Mesendoderm (in vitro differentiated cells): ENCODE measurements at regions not wholly inside any gene's neighbourhood (a gene's known extent, or its start where the extent isn't known, plus 50 kb on each side); places are given as distances from the start of the nearest gene placed in this dataset.

Source experiments
- DNase-seq: peaks from one replicate; pipeline ENCODE4 v3.0.0; 2013
- H2AK5ac ChIP-seq: 2 replicates; pipeline ENCODE4 v1.6.1; 2013; ENCODE audit warnings: low read length, inconsistent platforms
- H2BK120ac ChIP-seq: 2 replicates; pipeline ENCODE4 v1.6.1; 2013; ENCODE audit warnings: low read depth, mild to moderate bottlenecking, low read length, moderate library complexity, mixed read lengths
- H2BK15ac ChIP-seq: replicated peaks from 2 replicates; pipeline ENCODE4 v1.6.1; 2013; ENCODE audit warnings: low read depth, mild to moderate bottlenecking, moderate library complexity
- H2BK5ac ChIP-seq: 2 replicates; pipeline ENCODE4 v1.6.1; 2013; ENCODE audit warnings: low read length, inconsistent platforms
- H3K18ac ChIP-seq: 2 replicates; pipeline ENCODE4 v1.6.1; 2013; ENCODE audit warnings: mild to moderate bottlenecking, low read length, mixed read lengths
- H3K23ac ChIP-seq: one replicate; pipeline ENCODE4 v1.6.1; 2013; ENCODE audit warnings: low read length
- H3K27ac ChIP-seq: 2 replicates; pipeline ENCODE4 v1.5.1; 2013; ENCODE audit warnings: low read depth, mild to moderate bottlenecking, inconsistent platforms, low read length, moderate library complexity
- H3K27me3 ChIP-seq: 2 replicates; pipeline ENCODE4 v1.6.1; 2013; ENCODE audit warnings: low read length, control low read depth, mild to moderate bottlenecking, inconsistent platforms; ENCODE audit not compliant: insufficient read depth, poor library complexity
- H3K36me3 ChIP-seq: 2 replicates; pipeline ENCODE4 v1.6.1; 2013; ENCODE audit warnings: low read length, inconsistent platforms; ENCODE audit not compliant: control insufficient read depth, insufficient read depth
- H3K4ac ChIP-seq: one replicate; pipeline ENCODE4 v1.6.1; 2013; ENCODE audit warnings: low read depth, mild to moderate bottlenecking, low read length, moderate library complexity
- H3K4me1 ChIP-seq: 2 replicates; pipeline ENCODE4 v1.6.1; 2013; ENCODE audit warnings: low read depth, low read length, inconsistent platforms; ENCODE audit not compliant: control insufficient read depth
- H3K4me2 ChIP-seq: 2 replicates; pipeline ENCODE4 v1.6.1; 2013; ENCODE audit warnings: low read length
- H3K4me3 ChIP-seq: 2 replicates; pipeline ENCODE4 v1.5.1; 2013; ENCODE audit warnings: mild to moderate bottlenecking, low read length
- H3K56ac ChIP-seq: one replicate; pipeline ENCODE4 v1.6.1; 2013; ENCODE audit warnings: low read length
- H3K79me1 ChIP-seq: 2 replicates; pipeline ENCODE4 v1.6.1; 2013; ENCODE audit warnings: low read length, inconsistent platforms
- H3K79me2 ChIP-seq: 2 replicates; pipeline ENCODE4 v1.6.1; 2013; ENCODE audit warnings: mild to moderate bottlenecking, low read length; ENCODE audit not compliant: control insufficient read depth, insufficient read depth
- H3K9ac ChIP-seq: 2 replicates; pipeline ENCODE4 v1.6.1; 2013; ENCODE audit warnings: low read length, inconsistent platforms
- H4K5ac ChIP-seq: one replicate; pipeline ENCODE4 v1.6.1; 2013; ENCODE audit warnings: low read length
- H4K8ac ChIP-seq: one replicate; pipeline ENCODE4 v1.6.1; 2013; ENCODE audit warnings: low read depth, mild to moderate bottlenecking, control low read depth, low read length, moderate library complexity
- WGBS: extraction: QIAGEN DNeasy Blood & Tissue Kit; methylation state at CpG from one replicate; pipeline ENCODE4 v1.1.7; 2013; ENCODE audit warnings: low lambda C conversion rate, missing lambda C conversion rate; ENCODE audit not compliant: insufficient coverage; ENCODE audit errors: extremely low coverage; 5-methylcytosine and 5-hydroxymethylcytosine counted together

DNA sequence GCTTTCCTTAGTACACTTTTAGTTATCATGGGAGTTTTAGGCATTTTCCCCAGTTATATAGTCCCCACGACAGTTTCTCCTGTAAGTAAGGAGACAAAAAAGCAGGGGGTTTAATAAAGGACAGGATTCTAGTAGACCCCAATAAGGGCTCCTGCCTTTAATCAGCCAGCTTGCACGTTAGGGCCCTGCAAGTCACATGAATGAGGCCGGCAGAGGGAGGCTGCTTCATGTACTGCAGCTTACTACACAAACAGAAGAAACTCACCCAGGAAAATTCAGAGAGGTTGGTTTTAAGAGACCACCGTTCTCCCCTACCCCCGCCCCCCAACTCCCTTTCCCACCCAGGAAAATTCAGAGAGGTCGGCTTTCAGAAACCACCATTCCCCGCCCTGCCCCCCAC is 229.7 kb upstream of the MOCS1 start:
- Histone ChIP-seq H3K36me3 (no peaks in the 10 kb centered on the region), H2BK5ac (no peak overlapping the region), H3K18ac (no peak overlapping the region), H2AK5ac (no peak overlapping the region), H2BK15ac (no peak overlapping the region), H3K4me3 (no peak overlapping the region), H3K27ac (no peak overlapping the region), H3K27me3 (no peaks in the 10 kb centered on the region), H3K56ac (no peak overlapping the region), H3K4me1 (no peaks in the 10 kb centered on the region), H4K8ac (no peak overlapping the region), H3K4me2 (no peak overlapping the region), H3K4ac (no peak overlapping the region), H3K79me1 (no peaks in the 10 kb centered on the region), H3K9ac (no peak overlapping the region), H2BK120ac (no peak overlapping the region), H3K79me2 (no peaks in the 10 kb centered on the region), H4K5ac (no peak overlapping the region), H3K23ac (no peak overlapping the region)
- no peak for DNase-seq
- WGBS, result no CpG with 5 or more reads among the region's 7 CpGs

DNA sequence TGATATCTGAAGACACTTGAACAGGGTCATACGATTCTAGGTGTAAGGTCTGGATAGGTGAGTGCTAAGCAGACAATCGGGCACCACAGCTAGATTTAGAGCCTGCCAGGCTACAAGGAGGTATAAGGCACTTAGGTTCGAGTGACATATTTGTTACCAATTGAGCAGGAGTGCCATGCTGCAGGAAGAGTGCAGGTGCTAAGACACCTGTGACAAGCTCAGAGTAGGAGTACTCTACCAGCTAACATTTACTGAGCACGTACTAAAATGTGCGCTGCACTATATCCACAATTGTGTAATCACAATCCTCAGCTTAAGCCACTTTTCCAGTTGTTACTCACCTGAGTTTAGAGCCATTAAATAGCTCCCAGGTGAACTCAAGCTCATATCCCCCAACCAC is 227.8 kb upstream of the MOCS1 start:
- H3K27me3 ChIP-seq, result no peaks in the 10 kb centered on the region
- H3K27ac ChIP-seq, result no peak overlapping the region
- H2BK5ac ChIP-seq, result no peak overlapping the region
- H3K4me3 ChIP-seq, result no peak overlapping the region
- H3K56ac ChIP-seq, result no peak overlapping the region
- H4K5ac ChIP-seq, result no peak overlapping the region
- no CpG with 5 or more reads among the region's 5 CpGs for WGBS
- no peak overlapping the region for H3K4ac ChIP-seq
- no peak overlapping the region for H2AK5ac ChIP-seq
- H3K4me2 ChIP-seq, result no peak overlapping the region
- no peak for DNase-seq
- H3K79me1 ChIP-seq, result no peaks in the 10 kb centered on the region
- no peak overlapping the region for H3K18ac ChIP-seq
- H3K9ac ChIP-seq, result no peak overlapping the region
- H3K23ac ChIP-seq, result no peak overlapping the region
- no peaks in the 10 kb centered on the region for H3K36me3 ChIP-seq
- H2BK120ac ChIP-seq, result no peak overlapping the region
- H4K8ac ChIP-seq, result no peak overlapping the region
- H3K4me1 ChIP-seq, result no peaks in the 10 kb centered on the region
- no peak overlapping the region for H2BK15ac ChIP-seq
- no peaks in the 10 kb centered on the region for H3K79me2 ChIP-seq

DNA sequence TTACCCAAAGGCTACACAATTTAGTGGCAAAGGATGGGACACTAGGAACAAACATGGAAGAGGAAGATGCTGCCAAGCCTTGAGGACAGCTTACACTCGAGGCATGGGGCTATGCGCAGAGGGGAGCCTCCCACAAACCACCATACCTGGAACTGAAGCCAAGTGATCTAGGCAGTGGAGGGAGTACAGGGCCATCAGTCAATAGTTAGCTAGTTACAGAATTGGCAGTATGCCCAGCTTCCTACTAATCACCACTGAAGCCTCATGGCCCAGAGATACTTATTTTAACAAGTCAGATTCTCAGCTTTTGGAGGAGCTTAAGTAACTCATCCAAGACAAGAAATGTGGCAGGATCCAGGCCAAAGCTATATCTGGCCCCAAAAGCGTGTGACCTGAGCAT is 226.6 kb upstream of the MOCS1 start:
- no peak overlapping the region for H3K9ac ChIP-seq
- H3K4me1 ChIP-seq, result no peaks in the 10 kb centered on the region
- no peak for DNase-seq
- H2BK15ac ChIP-seq, result no peak overlapping the region
- H3K79me1 ChIP-seq, result no peaks in the 10 kb centered on the region
- H3K23ac ChIP-seq, result no peak overlapping the region
- WGBS, result no CpG with 5 or more reads among the region's 3 CpGs
- no peak overlapping the region for H3K18ac ChIP-seq
- no peak overlapping the region for H2BK120ac ChIP-seq
- H2AK5ac ChIP-seq, result no peak overlapping the region
- H2BK5ac ChIP-seq, result no peak overlapping the region
- H3K27me3 ChIP-seq, result no peaks in the 10 kb centered on the region
- no peak overlapping the region for H3K4me2 ChIP-seq
- H4K5ac ChIP-seq, result no peak overlapping the region
- no peak overlapping the region for H3K4me3 ChIP-seq
- H3K36me3 ChIP-seq, result no peaks in the 10 kb centered on the region
- no peak overlapping the region for H3K4ac ChIP-seq
- H3K56ac ChIP-seq, result no peak overlapping the region
- H3K79me2 ChIP-seq, result no peaks in the 10 kb centered on the region
- no peak overlapping the region for H3K27ac ChIP-seq
- no peak overlapping the region for H4K8ac ChIP-seq

DNA sequence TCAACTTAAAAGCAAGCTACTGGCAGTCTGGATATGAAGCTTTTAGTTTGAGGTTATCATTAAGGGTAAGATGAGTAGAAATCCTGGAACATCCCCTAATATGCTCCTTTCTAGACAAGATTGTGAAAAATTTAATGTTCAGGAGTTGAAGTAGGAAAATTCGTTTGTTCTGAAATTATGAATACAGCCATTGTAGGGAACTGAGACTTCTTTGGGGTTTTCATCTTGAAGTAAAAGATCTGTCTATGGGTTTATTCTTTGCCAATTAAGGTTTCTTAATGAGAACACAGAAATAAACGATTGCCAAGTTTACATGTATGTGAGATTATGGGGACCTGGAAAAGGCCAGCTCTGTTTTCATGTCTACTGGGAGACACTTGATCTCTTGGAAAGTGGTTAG is 225.6 kb upstream of the MOCS1 start:
- Histone ChIP-seq H3K27ac (no peak overlapping the region), H2BK120ac (no peak overlapping the region), H3K9ac (no peak overlapping the region), H3K56ac (no peak overlapping the region), H3K79me2 (no peaks in the 10 kb centered on the region), H4K5ac (no peak overlapping the region), H3K4me1 (no peaks in the 10 kb centered on the region), H2BK15ac (no peak overlapping the region), H3K4me2 (no peak overlapping the region), H4K8ac (no peak overlapping the region), H3K27me3 (no peaks in the 10 kb centered on the region), H2BK5ac (no peak overlapping the region), H3K18ac (no peak overlapping the region), H2AK5ac (no peak overlapping the region), H3K23ac (no peak overlapping the region), H3K4me3 (no peak overlapping the region), H3K36me3 (no peaks in the 10 kb centered on the region), H3K79me1 (no peaks in the 10 kb centered on the region), H3K4ac (no peak overlapping the region)
- WGBS, result no CpG with 5 or more reads among the region's 2 CpGs
- DNase-seq, result no peak

DNA sequence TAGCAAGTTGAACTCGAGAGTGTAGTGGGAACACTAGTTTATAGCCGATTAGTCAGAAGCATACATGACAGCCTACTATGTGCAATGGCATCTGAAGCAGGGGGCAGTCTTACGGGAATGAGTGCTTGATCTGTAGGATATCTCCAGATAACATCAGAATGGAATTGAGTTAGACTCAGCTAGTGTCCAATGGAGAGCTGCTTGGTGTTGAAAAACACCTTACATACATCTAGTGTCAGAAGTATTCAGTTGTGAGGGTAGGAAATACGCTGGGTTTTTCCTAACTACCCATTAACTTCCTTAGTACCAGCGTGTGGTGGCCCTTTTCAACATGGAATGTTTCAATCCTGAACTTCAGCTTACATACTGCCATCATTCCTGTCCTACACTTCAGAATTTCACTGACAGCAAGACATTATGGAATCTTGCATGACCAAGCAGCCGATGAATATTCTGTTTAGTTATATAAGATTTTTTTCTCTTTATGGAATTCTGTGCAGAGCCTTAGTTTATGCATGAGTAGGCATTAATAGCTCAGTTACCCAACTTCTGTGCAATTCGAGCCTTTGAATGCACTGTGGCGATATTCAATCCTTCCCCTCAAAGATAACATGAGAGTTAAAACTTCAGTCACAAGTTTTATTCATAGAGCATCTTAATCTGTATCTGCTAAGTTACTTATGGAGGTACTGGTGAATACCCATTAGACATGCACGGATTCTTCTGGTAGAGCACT is 218.6 kb upstream of the MOCS1 start:
- Histone ChIP-seq H3K23ac (no peak overlapping the region), H2BK15ac (no peak overlapping the region), H3K36me3 (no peaks in the 10 kb centered on the region), H3K4ac (no peak overlapping the region), H3K56ac (no peak overlapping the region), H4K8ac (no peak overlapping the region), H3K4me2 (no peak overlapping the region), H3K27me3 (no peaks in the 10 kb centered on the region), H3K4me3 (no peak overlapping the region), H3K4me1 (no peaks in the 10 kb centered on the region), H4K5ac (no peak overlapping the region), H2AK5ac (no peak overlapping the region), H3K18ac (no peak overlapping the region), H3K27ac (no peak overlapping the region), H2BK120ac (no peak overlapping the region), H3K9ac (no peak overlapping the region), H2BK5ac (no peak overlapping the region), H3K79me1 (no peaks in the 10 kb centered on the region), H3K79me2 (no peaks in the 10 kb centered on the region)
- no peak for DNase-seq
- WGBS, result no CpG with 5 or more reads among the region's 9 CpGs

DNA sequence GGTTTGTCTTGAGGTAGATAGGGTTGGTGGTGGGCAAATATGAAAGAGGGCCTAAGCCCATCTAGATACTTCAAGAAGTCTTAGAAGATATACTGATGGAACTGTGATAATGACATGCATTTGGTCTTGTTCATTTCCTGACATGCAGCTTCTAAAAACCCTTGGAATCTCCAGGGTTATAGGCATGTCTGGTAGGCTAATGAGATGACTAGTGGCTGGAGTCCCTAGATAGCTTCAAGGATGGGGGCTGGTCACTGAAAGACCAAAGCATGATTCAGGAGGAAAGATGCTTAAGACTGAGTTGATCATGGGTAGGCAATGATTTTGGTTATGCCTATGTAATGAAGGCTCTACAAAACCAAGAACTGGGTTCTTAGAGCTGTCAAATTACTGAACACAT is 217.9 kb upstream of the MOCS1 start:
- no peak overlapping the region for H2BK5ac ChIP-seq
- H2AK5ac ChIP-seq, result no peak overlapping the region
- no peak overlapping the region for H2BK120ac ChIP-seq
- H3K18ac ChIP-seq, result no peak overlapping the region
- no peaks in the 10 kb centered on the region for H3K79me2 ChIP-seq
- no peak for DNase-seq
- no peak overlapping the region for H4K5ac ChIP-seq
- H3K4ac ChIP-seq, result no peak overlapping the region
- H3K79me1 ChIP-seq, result no peaks in the 10 kb centered on the region
- no peak overlapping the region for H4K8ac ChIP-seq
- H3K9ac ChIP-seq, result no peak overlapping the region
- H3K27me3 ChIP-seq, result no peaks in the 10 kb centered on the region
- H3K27ac ChIP-seq, result no peak overlapping the region
- no peak overlapping the region for H3K4me2 ChIP-seq
- no peaks in the 10 kb centered on the region for H3K36me3 ChIP-seq
- no peak overlapping the region for H3K23ac ChIP-seq
- no peaks in the 10 kb centered on the region for H3K4me1 ChIP-seq
- H3K56ac ChIP-seq, result no peak overlapping the region
- no peak overlapping the region for H2BK15ac ChIP-seq
- no peak overlapping the region for H3K4me3 ChIP-seq
